HG03457 (cell line): ENCODE measurements at regions not wholly inside any gene's neighbourhood (a gene's known extent, or its start where the extent isn't known, plus 50 kb on each side); places are given as distances from the start of the nearest gene placed in this dataset.
"Not testable (repeated sequence)": the region's sequence is repeated elsewhere in the genome, so short reads cannot be mapped to it uniquely, and the experiment has no call there.

Experiments used
- ATAC-seq: cut with Tn5 transposase; IDR thresholded peaks from one replicate; pipeline ENCODE4 v1.9.1; 2021; ENCODE audit warnings: moderate number of reproducible peaks; ENCODE audit not compliant: unreplicated experiment

DNA sequence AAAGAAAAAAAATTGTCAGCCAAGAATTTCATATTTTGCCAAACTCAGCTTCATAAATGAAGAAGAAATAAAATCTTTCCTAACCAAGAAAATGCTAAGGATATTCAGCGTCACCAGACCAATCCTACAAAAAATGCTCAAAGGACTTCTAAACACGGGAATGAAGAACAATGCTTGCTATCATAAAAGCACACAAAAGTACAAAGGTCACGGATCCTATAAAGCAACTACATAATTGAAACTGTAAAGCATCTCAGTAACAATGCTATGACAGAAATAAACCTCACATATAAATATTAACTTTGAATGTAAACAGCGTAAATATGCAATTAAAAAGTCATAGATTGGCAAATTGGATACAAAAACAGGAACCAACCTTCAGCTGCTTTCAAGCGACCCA lies 1314.6 kb upstream of the GYPC start:
- no peak for ATAC-seq

GRCh38 chr2:125353542-125353941 lies 1302.4 kb upstream of the GYPC start:
- ATAC-seq: not testable (repeated sequence)

DNA sequence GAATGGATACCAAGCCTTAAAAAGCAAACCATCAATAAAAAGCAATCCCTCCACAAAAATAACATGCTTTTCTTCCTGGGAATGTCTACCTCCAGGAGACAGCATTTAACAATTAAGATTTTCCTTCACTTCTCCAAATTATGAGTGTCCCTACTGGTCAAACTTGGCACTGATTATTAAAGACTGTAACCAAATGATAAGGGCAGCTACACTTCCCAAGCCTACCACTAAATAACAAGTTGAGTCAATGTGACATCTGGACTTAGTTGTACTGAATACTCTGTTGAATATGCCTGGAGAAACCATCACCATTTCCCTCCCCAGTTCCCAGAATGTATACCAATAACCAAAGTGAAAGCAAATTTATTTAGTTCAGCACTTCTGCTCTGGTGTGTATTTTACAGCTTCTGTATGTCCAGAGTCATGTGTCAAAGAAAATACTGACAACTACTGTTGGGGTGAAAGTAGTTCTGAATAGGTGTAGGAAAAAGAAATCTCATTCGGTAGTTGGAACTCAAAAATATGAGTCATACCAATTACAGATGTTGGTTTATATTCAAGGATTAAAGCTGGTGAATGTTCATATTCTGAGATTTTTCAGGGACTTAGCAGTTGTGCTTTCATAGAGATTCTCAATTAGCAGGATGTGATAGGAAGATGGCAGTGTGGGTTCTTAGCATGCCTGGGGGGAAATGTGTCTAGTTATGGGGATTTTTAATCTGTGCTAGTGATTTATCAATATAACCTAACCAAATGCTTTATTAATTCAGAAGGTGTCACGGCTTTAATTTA lies 1291.6 kb upstream of the GYPC start:
- no peak for ATAC-seq

GRCh38 chr2:125364984-125365265 lies 1291.0 kb upstream of the GYPC start:
- no peak for ATAC-seq

- no peak for ATAC-seq
These were observed 1284.1 kb upstream of the GYPC start for GRCh38 chr2:125371867-125372266.

DNA sequence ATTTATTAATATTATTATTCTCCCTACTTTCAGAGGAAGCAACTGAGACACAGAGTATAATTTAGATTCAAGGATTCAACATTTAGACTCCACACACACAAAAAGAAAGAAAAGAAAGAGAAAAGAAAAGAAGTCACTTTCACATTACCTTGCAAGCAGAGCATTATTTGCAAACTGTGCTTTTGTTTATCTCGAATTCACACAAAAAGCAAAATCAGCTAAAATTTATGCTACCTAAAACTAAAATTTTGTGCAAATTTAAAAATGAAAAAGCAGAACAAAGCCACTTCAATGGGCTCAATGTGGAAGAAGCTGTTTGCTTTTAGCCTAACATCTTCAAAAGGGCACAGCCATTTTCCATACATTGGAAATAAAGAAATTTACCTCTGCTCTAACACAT lies 1282.7 kb upstream of the GYPC start:
- no peak for ATAC-seq

GRCh38 chr2:125386074-125386473 lies 1269.9 kb upstream of the GYPC start:
- no peak for ATAC-seq

DNA sequence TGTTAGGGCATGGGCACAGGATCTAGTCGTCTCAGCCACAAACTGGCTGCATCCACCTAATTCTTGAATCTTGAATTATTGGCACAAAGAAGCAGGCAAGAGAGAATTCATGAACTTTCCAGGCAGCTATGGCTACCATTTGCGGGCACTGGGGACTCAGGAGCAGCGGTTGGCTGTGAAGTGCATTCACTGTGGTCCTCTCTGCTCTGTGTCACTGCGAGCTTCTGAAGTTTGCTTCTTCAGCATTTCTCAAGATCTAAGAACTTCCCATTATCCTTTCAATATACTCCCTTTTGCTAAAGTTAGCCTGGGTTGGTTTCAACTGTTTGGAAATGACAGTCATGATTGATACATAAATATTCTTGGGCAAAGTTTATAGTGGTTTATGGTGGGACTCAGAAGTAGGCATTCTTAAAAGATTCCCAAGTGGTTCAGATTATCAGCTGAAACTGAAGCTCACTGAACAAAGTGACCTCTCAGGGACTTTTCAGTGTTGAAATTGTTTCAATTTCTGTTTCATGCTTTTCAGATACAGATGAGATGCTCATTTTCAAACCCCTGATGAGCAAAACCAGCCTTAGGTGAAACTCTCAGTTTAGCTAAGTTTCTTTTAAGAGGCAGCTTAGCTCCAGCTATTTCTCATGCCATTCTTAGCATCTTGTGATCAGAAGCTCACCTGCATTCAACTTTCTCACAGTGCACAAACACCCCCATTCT lies 1258.3 kb upstream of the GYPC start:
- ATAC-seq: peak; percentile 85

DNA sequence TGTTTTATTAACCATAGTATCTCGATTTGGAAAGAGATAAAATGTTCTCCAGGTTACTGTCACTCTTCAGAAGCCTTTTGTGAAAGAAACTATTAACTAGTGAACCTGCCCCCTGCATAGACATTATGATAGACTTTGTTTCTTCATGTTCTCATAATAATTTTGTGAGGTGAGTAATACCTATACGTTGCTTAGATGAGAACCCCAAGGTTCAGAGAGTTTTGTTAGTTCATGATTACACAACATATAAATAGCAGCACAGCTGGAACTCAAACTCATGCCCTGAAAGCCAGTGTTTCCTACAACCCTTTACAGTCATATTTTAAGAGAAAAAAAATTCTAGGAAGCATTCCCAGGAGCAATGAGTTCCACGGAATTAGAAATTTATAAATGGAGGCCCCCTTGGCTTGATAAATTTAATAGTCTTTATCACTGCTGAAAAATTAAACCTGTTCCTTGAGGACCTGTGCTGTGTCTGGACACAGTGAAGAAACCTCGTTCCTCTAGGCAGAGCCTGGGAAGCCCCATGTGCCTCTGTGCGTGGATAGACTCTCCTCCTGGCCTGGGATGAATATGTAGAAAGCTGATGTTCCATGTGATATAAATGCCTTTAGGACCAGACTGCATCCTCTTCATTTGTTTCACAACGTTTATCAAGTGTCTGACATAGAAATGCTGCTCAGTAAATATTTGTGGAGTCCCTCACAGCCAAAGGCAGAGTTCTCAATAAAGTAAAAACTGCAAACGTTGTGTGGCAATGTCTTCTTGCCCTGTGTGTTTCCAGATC lies 1257.0 kb upstream of the GYPC start:
- ATAC-seq: peak; percentile 41

GRCh38 chr2:125405816-125406215 lies 1250.1 kb upstream of the GYPC start:
- no peak for ATAC-seq

DNA sequence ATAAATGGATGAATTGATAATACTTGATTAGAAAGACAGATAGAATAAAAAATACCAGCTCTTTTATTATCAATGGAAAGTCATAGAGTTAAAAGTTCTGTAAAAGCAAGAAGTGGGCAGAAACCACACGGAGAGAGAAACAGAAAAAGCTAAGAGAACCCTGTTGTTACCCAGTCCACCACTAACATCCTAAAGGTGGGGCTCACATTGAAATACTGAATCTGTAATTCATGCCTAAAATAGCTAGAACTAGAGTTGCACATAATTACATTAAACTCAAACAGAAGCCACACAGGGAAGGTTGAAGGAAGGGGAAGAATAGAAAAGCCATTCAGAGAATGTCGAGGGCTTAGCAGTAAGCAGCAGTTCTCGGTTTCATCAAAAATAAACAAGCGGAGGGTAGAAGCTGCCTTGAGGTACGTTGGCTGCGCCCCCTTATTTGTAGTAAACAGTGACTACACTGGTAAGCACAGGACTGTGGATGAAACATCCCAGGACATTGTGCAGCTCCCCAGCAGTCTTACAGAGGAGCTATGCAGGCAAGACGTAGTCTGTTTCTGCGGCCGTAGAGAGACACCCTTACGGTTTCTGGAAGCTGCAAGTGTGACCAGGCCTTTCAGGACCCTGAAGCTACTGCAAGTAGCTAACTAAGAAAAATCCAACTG lies 1247.0 kb upstream of the GYPC start:
- ATAC-seq: no peak

DNA sequence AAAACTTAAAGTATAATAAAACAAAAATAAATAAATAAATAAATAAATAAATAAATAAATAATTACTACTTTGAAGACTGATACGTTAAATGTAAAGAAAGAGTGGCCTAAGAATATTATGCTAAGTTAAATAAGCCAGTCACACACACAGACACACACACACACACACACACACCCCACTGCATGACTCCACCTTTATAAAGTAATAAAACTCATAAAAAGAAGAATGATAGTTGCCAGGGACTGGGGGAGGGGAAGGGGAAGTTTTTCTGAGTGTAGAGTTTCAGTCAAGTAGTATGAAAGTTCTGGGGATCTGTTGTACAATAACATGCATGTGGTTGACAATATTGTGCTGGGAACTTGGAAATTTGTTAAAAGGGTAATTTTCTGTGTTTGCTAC lies 1237.5 kb upstream of the GYPC start:
- ATAC-seq: no peak

- not testable (repeated sequence) for ATAC-seq
These were observed 1233.7 kb upstream of the GYPC start for GRCh38 chr2:125422198-125422770.

GRCh38 chr2:125424266-125424785 lies 1231.6 kb upstream of the GYPC start:
- ATAC-seq: no peak

DNA sequence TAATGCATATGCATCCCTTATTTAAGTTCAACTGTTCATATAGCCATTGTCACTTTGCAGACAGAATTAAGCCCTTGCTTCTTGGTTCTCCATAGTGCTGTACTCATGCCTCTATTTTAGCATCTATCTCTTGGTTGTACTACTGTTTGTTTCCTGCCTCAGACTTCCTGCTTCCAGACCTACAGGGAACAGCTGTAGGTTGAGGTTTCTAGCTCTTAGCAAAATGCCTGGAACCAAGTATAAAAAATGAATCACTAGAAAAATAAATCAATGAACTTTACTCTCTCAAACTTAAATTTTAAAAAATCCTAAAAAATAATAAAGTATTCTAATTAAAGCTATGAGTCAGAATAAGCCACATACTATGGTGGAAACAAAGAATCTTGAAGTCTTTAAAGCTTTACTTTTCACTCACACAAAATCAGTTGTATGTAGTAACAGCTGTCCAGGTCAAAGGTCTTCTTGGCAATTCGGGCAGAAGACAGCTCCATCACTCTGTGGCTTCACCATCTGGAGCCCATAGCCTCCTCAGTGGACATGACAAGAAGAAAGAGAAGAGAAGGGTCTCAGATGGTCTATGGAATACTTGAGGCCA lies 1228.1 kb upstream of the GYPC start:
- no peak for ATAC-seq

GRCh38 chr2:125444106-125444505 lies 1211.9 kb upstream of the GYPC start:
- no peak for ATAC-seq

DNA sequence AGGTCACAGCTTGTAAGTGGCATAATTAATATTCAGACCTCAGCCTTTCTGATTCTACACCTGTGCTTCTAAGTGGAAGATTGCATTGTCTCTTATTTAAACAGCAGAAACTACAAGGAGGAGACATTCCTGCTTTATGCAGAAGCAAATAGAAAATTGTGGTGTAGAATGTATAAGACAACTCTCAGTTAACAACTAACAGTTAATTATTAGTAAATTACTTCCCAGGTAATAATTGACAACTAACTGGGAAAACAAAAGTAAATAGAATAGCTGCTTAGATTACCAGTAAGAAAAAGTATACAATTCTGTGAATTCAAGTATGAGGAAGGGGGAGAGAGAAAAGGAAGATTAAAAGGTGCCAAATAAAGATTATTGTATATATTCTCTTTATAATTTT lies 1210.5 kb upstream of the GYPC start:
- ATAC-seq: no peak

DNA sequence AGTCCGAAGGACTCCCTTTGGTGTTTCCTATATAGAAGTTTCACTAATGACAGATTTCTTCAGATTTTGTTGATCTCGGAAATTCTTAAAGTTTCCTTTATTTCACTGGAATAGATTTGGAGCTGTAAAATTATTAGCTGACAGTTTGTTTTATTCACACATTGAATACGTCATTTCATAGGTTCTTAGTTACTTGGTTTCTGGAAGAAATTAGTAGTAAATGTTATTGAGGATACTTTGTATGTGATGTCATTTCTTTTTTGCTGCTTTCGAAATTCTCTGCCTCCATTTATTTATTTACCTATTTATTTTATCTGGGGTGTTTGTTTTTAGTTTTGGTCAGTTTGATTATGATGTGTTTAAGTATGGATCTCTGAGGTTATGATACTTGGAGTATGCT lies 1205.9 kb upstream of the GYPC start:
- ATAC-seq: no peak

DNA sequence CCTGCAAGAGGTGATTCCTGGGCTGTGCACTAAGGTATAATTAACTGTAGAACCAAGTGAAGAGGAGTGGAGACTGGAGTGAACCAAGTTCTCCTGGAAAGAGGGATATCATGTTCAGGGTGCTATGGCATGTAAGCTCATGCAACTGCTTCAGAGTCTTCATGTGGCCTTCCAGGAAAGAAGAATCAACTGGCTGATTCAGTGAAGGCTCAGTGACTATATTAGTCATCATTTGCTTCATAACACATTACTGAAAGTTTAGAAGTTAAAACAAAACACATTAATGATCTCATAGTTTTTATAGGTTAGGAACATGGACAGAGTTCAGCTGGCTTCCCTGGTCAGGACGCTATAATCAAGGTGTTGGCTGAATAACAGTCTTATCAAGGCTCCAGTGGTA lies 1200.8 kb upstream of the GYPC start:
- no peak for ATAC-seq

GRCh38 chr2:125456693-125457363 lies 1199.1 kb upstream of the GYPC start:
- no peak for ATAC-seq
